Stimulated activated CD4-positive, alpha-beta T cell treated with anti-CD3 and anti-CD28 coated beads, TNF-alpha, amount 100 ng/mL, for 4 hours (primary cell): ENCODE measurements at regions not wholly inside any gene's neighbourhood (a gene's known extent, or its start where the extent isn't known, plus 50 kb on each side); places are given as distances from the start of the nearest gene placed in this dataset.
"Not testable (repeated sequence)": the region's sequence is repeated elsewhere in the genome, so short reads cannot be mapped to it uniquely, and the experiment has no call there.

Experiments used
- DNase-seq, 3 experiments: peaks; one replicate each; pipeline ENCODE4 v3.0.0-alpha.2; 2020; ENCODE audit warnings: low read depth in 3 of 3

DNA sequence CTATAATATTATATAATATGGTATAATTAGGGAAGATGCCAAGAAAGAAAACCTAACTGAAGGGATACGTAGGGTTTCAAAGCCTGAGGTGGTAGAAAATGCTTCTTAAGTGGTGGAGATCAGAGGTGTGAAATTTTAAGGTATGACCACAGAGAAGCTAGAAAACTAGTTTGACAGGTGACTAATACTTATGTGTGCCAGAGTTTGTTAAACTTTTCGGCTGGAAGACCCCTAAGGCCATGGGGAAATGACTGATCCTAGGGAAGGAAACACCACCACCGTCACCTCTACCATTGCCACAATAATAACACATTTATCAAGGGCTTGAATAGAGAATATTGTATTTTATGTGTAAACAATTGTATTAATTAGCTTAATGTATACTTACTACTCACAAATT is 261.4 kb upstream of the GBE1 start:
- no peak for DNase-seq

DNA sequence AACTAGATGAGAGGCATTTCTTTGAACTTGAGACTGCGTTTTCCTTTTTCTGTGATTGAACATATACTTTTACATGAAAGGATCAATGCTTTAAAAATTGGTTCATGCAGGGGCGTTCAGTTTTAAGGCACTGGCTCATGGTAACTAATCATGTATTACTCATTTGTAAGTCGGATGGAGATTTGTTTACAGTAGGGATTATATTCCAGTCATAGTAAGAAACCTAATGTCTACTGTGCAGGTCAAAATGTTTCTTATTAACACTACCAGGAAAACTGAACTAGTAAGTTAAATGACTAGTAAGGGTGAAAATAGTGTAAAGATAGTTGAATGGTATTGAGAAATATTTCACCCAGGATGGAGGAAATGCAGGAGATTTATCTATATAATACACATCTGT is 258.8 kb upstream of the GBE1 start:
- DNase-seq: no peak

DNA sequence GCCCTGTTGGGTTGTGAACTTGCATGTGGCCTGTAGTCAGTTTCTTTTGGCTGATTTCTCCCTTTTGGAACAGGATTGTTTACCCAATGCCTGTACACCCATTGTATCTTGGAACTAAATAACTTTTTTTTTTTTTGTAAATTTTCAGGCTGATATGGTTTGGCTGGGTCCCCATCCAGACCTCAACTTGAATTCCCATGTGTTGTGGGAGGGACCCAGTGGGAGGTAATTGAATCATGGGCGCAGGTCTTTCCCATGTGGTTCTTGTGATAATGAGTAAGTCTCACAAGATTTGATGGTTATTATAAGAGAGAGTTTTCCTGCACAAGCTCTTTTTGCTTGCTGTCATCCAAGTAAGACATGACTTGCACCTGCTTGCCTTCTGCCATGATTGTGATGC is 253.8 kb upstream of the GBE1 start:
- no peak for DNase-seq

DNA sequence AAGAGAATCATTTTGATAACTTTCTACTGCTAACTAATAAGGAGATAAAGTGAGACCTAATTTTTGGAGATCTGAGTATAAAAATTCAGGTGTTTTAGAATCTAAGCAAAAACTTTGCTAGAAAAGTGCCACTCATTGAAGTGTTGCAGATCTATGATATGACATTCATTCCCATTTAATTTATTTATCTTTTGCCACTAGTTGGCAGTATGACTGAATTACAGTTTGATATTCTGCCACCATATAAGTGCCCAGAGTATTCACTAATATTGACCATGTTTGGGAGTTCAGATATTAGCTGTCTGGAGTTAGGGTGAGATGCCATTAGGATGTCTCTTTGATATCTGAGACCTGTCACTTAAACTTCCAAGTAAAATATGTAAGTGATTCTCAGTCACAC is 251.3 kb upstream of the GBE1 start:
- no peak for DNase-seq

DNA sequence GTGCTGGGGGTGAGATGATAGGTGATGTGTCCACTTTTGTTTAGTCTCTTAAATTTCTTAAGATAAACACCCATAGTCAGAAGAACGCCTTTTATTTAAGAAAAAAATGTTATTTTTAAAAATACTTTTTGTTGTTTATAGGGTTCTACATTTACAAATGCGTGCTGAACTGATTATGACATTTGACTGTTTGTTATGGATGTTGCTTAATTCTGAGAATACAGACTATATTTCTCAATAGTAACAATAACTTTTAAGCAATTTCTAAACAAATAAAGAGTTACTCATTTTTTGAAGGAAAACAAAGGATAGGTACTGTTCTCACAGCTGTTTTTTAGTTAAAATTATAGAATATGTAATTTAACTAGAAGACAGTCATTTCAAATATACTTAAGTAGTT is 249.9 kb upstream of the GBE1 start:
- DNase-seq: no peak

DNA sequence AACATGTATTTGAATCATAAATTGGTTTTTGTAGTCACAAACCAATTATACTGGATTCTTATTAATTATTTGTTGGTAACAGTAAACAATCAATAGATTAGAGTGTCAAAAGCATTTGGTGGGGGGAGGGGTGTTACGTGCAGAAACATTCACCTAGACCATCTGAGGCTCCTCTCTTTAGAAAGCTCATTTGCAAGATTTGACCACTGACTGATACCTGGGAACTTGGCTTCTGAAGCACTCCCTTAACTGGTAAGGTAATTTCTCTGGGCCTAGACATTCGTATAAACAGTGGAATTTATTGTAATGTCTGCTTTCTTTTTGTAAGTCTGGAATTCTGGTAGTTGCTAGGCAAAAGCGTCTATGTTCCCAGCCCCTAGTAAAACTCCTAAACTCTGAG is 243.8 kb upstream of the GBE1 start:
- no peak for DNase-seq

DNA sequence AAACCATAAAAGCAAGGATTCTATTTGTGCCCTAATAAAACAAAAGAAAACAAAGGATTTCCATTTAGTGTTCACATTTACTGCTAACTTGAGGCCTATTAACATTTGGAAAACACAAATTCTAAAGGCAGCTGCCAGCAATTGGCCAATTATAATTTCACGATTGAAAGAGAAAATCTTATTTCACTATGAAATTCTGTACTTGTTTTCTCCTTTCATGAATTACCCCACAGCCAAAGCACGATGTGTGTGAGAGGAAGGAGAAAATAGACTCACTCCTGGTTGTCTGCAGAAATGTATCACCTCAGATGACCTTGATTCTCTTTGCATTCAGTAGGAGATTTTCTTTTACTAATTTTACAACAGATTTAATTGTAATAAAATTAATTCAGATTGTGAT is 242.8 kb upstream of the GBE1 start:
- DNase-seq: no peak

DNA sequence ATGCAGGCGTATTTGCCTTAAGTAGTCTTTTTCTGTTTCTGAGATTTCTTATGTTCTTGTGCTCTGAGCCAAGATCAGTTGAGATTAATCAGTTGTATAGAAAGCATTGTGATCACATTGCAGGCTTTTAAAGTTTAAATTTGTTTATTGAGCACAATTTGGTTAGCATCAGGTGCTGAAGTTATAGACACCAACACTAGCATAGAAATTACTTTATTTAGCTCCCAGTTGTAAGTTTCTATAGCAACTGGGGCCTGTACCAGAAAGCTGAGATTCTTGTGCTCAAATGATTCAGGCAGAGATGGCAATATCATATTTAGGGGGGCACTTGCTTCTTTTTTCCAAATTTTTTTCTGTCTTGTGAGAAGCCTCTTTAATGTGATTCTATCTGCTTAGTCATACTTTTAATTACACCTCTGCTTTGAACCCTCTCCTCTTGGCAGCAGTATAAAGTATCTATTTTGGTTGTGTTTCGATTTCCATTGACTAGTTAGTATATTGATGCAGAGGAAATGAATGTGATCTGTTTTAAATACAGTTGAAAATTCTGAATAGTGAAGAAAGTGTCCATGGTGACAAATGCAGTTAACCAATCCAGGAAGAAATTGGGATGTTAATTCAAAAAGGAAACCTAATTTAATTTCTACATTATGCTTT is 241.7 kb upstream of the GBE1 start:
- no peak for DNase-seq

DNA sequence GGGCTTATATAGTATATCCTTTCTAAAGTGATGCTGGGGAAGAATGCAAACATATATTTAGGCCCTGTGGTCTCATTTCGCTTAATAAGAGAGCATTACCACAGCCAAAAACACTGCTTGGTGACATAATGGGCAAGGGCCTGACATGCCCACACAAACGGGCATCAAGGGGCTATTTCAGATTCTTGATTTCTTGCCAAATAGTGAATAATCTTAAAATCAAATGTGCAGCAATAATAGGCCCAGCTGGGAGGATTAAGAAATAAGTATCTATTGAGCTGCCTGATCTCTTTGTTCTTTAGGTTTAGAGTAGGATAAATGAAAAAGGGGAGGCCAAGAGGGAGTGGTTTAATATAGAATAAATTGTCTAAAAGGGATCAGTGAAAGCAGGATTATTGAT is 241.0 kb upstream of the GBE1 start:
- DNase-seq: no peak

DNA sequence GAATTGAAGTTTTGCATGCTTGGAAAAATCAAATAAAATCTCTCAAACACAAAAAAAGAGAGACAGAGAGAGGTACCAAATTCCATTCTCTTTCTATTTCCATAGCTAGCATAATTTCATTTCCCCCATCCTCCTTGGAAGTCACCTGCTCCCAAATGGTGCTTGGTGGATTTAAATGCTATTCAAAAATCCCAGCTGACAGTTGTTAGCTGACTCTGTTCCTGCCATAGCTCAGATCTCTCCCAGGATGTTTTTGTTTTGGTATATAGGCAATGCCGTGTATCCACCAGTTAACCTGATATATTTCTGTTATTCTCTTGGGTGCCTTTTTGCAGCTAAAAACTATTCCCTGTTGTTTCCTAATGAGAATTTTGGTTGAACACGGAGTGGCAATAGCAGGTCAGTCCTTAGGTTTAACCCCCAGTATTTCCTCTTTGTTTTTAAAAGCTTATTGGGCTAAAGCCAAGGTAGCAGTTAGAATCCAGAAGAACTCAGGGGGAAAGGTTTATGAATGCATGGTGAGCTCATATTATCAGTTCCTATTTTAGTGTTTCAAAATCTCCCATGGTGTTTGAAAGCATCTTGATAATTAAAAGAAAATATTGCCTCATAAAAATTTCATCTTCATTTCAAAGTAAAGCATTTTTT is 240.0 kb upstream of the GBE1 start:
- no peak for DNase-seq

DNA sequence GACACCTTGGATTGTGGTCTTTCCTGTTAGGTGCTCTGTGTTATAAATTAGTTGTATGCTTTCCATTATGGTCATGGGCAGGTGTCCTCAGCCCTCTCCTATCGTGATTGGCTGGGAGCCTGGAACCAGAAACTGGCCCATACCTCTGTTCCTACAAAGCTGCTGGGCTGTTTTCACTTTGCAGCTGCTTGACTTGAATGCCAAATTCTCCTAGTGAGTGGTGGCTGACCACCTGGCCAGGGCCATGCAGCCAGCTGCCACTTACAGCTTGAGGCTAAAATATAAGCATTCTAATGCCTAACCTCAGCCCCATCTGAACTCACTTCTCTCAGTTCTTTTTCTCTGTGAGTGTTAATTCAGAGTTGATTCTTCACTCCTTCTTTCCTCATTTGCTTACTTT is 239.3 kb upstream of the GBE1 start:
- no peak for DNase-seq

DNA sequence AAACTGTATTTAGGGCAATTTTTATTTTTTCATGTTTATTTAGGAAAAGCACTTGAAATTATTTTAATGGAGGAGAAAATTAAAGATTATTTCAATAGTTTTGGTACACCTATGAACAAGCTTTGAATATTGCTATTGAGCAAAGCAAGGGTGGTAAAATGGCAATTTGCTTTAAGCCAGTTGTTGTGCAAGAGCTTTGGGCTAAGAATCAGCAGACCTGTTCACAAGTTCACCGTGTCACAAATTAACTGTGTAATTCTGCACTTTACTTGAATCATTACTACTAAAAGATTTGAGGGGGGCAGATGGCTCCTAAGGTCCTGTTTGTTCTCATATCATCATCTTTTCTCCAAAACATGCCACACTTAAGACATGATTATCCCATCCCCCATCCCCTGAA is 238.9 kb upstream of the GBE1 start:
- no peak for DNase-seq

DNA sequence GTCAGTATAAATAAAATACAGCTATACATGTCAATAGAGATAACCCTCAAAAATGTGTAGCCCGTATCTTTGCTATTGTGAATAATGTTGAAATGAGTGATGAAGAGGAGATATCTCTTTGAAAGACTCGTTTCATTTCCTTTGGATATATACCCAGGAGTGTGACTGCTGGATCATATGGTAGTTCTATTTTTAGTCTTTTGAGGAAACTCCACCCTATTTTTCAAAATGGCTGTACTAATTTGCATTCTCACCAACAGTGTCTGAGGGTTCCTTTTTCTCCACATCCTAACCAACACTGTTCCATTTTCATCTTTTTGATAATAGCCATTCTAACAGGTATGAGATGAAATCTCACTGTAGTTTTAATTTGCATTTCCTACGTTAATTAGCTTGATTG is 237.5 kb upstream of the GBE1 start:
- DNase-seq: no peak

DNA sequence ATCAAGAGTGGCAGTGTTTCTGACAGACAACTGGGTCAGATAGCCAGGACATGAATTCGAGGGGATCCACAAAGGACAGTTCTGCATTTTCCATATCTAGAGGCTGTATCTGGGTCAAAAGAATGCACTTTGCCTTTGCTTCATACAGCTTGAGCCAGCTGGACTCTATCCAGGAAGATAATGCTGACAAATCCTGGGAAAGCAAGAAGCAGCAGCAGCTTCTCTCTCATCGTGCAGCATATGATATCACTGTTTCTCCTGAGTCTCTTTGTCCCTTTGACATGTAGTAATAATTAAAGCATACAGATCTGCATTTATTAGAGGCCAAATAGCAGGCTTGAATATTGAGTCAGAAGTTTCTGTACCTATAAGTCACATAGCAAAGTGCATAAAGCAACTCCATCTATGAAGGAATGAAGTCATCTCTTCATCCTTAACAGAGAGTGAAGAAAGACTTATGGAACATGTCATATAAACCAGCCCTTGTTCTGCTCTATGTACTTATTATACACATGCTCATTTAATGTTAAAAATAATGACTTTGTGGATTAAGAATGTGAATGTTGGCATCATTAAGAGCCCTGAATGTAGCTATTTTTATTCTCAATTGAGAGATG is 236.8 kb upstream of the GBE1 start:
- no peak for DNase-seq

DNA sequence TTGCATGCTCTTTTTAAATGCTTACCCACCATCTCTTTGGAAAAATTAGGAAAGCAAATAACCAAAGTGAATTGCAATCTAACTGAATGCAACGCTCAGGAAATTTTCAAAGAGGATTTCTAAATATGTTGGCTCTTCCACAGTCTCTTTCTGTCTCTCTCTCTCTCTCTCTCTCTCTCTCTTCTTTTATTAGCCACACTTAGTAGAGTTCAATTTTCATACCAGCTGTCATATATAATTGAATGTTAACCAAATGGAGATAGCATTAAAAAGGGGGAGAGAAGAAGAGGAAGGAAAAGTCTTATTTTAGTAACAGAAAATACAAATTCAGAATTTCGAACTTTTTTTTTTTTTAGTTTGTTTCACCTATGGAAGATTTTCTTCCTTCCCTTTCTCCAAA is 235.9 kb upstream of the GBE1 start:
- no peak for DNase-seq

DNA sequence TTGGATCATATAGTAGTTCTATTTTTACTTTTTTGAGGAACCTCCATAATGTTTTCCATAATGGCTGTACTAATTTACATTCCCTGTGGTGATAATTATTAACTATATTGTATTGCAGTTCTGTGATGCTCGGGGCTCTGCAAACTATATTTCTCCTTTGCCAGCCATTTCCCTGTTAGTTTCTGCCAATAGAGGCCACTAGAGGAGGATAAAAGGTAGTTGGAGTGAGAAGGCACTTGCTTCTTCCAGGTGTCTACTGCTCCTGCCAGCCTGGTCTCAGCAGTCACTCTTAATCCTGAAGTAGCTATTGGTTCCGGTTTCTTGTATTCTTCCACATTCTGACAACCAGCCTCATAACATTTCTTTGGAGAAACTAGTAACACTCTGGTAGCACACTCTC is 233.9 kb upstream of the GBE1 start:
- DNase-seq: no peak

DNA sequence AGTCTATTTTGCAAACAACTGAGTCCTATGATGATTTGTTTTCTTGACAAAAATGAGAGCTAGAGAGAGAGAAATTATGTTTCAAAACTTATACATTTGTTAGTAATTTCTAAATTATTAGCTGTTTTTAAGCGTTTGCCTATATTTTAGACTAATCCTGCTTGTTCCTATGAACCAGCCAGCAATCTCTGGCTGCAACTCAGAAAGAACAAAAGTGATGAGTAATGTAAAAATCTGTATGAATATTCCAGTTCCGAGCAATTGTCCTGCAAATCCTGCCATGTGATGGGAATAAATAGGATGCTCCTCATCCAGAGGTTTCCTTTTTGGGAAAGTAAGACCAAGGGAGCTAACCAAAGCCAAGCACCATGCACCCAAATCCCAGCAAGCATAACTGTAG is 228.3 kb upstream of the GBE1 start:
- no peak for DNase-seq

DNA sequence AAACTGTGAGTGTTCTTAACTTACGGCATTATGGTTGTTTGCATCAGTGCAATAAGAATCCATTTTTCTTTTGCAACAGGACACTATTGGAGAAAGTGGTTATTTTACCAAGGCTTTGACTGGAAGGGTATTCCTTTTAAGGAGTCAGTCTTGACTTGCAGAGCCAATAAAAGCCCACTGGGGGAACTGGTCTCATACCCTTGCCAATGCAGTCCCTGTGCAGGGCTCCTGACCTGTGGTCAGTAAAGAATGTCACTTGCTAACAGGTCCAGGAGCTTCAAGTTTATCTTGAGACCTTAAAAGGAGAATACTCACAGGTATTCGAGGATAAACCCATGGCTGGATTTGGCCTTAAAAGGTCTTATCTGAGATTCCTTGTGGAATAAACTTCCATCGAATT is 227.8 kb upstream of the GBE1 start:
- no peak for DNase-seq

DNA sequence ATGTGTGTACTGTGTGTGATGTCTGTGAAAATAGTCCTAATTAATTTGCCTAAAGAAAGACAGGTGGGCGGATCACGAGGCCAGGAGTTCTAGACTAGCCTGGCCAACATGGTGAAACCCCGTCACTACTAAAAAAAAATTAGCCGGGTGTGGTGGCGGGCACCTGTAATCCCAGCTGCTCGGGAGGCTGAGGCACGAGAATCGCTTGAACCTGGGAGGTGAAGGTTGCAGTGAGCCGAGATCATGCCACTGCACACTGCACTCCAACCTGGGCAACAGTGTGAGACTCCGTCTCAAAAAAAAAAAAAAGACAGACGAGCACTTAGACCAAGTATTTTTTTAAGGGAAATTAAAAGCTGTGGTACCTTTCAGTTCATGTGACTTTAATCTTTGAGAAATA is 226.0 kb upstream of the GBE1 start:
- not testable (repeated sequence) for DNase-seq

DNA sequence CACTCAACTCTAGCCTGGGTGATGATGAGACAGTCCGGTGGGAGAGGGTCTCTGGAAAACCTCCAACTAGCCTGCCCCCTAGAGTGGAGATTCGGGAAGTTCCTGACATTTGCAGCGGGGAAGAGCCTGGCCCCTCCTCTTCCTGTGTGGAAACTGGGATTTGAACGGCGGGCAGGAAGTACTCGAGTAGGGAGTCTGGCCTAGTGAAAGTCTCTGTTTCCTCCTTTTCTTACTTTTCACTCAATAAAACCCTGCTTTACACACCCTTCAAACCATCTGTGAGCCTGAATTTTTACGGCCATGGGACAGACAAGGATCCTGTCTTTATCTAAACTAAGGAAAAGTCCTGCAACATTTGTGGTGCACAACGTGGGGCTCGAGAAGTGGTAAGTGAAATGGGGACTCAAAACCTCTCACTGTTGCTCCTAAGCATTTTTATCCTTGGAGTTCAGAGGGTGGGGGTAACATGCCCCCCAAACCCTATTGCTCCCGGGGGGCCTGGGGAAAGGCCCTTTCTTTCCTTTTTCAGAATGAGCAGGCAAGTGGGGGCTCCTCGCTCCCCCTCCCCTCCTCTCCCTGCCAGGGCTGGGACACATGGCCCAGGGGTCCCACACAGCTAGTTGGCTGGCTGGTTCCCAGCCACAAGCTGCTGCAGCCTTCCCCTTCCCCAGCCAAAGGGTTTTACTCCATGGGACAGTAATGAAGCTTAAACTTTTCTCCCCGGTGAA is 224.7 kb upstream of the GBE1 start:
- DNase-seq: no peak

DNA sequence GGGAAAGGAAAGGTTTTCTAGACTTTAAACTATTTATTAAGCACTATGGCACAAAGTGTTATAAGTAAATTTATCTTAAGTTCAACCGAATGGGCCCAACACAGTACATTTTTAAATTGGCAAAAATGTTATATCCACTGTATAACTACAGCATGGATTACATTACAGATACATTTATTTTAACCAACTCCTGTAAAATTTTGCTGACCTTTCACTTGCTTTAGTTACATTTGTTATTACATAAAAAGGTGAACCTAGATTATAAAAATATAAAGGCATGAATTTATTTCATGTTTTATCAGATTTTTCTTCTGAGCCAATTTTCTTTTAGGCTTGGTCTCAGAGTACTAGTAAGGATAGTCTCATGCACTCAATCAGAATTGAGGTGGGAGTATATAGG is 221.9 kb upstream of the GBE1 start:
- no peak for DNase-seq

DNA sequence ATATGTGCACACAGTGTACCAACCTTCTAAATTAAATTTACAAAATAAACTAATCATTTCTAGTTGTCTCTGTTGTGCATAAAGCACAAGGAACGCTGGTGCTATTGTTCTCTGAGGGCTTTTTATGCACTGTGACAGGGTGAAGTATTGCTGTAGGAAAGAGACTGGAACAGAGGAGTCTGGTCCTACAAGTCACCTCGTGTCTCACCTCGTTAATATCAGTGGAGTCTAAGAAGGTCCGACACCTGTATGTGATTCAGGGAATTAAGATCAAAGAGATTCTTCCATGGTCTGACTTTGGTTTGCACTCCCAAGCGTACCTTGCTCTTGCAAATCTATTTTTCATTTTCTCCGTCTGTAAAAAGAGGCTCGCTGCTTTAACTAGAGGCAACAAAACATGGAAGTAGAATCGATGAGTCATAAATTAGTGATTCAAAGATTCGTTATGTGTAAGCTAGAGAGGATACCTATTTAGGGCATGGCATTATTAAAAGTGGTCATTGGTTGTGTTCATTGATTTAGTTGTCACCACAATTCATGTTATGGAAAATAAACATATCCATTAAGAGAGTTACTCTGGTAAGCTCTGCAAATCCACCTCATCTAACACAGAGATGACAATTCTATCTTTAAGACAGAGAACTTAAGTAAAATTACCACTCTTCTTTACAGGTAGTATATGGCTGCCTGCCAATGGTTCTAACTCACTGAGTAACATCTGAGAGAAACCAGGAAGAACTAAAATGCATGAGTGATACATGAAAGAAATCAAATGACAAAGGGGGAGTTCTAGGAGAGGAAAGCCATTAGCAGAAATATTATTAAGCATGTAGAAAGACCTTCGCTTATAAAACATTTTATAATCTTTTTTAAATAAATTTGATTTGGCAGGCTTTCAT is 219.4 kb upstream of the GBE1 start:
- DNase-seq: no peak
